Left lobe of liver (tissue), 2 donors: ENCODE measurements at regions not wholly inside any gene's neighbourhood (a gene's known extent, or its start where the extent isn't known, plus 50 kb on each side); places are given as distances from the start of the nearest gene placed in this dataset.
"Not testable (repeated sequence)": the region's sequence is repeated elsewhere in the genome, so short reads cannot be mapped to it uniquely, and the experiment has no call there.

Experiments
- ATAC-seq: fragments of 200-7000 bp; cut with Tn5 transposase; one replicate; pipeline ENCODE4 v1.9.1; 2020; ENCODE audit warnings: mild to moderate bottlenecking, moderate library complexity
- DNase-seq: peaks from one replicate; pipeline ENCODE4 v3.0.0-alpha.2; 2020; ENCODE audit warnings: low spot score
- donor health status: DM: no; HTN: no; CAD: no; lungs with moderate emphysema.
- donor health status: DM: no; HTN: yes; CAD: no.

GRCh38 chr1:38201431-38201830 is 154.8 kb upstream of the POU3F1 start:
- DNase-seq (no peak), ATAC-seq (no peak)

GRCh38 chr1:38198621-38199020 is 152.0 kb upstream of the POU3F1 start:
- ATAC-seq = no peak
- no peak for DNase-seq

DNA sequence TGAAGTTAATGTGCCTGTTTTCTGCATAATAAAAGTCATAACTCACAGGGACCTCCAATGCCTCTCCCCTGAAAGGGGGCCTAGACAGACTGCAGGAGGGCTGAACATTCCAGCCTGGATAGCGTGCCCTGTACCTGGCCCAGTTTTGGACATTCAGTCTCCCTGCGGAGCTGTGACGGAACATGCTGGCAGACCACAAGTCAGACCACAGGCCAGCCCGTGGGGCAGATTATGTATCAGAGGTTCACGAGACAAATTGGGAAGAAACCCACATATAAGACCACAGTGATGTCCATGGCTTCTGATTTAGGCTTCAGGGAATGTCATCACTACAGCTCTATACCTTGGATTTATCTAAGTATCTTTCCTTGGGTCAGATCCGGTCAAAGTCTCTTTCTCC is 151.5 kb upstream of the POU3F1 start:
- DNase-seq = no peak
- no peak for ATAC-seq

DNA sequence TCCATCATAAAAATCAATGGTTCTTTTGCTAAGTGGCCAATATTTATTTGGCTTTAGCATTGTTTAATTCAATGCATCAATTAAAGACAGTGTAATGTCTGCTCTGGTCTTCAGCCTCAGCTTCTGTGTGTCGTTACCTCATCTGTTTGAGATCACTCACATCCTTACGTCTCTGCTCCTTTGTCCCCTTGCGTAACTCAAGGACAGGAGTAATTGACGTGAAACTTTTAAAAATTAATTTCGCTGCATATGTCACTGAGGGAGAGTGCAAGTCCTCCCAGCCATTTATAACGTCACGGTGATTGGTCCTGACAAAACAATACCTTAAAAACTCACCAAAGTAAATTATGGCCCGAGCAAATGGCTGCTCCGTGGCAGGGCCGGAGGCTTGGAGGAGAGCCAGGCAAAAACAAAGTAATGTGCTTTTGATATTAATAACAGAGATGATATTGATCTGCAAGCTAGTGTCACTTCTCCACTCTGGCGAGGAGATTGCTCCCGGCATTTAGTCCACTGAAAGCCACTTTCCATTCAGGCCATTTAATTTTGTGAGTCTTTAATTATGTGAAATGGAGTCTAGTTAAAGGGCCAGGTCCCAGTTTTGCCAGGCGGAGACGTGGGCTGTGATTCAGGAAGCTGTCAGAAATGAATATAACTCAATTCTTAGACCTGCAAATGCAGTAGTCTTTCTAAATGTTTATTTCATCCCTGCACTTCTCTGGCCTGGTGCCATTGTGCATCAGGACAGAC is 150.9 kb upstream of the POU3F1 start:
- DNase-seq = no peak
- no peak for ATAC-seq

DNA sequence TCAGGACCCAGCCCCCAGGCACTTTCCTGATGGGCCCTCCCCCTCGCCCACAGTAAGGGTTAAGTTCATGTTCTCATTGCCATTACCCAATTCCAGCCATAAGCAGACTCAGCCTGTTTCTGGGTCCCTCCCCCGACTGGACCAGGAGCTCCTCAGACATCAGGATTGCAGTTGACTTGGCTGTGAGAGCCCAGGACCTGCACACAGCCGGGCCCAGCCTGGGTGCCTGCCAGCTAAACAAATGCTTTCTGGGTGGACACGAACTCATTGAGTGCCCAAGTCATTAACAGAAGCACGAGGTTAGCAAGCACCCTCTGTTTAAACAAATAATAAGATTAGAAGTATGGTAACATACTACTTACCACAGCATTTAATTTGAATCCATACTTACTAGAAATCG is 147.9 kb upstream of the POU3F1 start:
- no peak for ATAC-seq
- DNase-seq = no peak

DNA sequence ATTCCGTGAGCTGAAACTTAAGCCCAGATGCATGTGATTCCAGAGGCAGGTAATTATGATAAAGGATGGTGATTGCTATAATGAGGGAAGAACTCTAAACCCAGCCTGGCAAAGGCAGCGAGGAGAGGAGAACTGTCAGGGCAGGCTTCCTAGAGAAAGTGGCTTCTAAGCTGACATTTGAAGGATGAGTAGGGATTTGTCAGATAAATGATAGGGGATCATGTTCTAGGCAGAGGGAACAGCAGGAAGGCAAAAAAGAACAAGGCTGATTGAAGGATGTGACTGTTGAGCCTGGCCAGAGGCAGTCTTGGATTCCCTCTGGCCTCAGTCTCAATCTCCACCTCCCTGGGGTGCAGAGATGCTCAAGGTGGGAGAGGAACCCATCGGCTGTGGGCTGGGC is 146.4 kb upstream of the POU3F1 start:
- ATAC-seq (no peak), DNase-seq (no peak)

DNA sequence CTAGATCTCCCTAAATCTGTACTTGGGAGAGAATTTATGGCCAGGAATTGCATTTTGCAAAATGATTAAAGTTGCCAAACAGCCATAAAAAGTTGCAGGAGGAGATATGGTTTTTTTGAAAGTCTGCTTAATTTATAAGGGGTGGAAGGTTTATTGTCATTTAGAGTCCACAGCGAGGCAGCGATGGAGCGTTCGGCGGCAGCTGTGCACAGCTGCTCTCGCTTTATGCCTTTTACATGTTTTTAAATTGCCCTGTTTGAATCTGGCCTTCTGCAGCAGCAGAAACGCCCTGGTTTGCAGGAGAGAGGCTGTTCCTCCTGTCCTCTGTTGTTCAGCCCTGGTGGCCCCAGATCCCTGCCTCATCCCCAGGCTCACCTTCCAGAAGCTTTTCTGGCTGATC is 144.9 kb upstream of the POU3F1 start:
- no peak for DNase-seq
- no peak for ATAC-seq

DNA sequence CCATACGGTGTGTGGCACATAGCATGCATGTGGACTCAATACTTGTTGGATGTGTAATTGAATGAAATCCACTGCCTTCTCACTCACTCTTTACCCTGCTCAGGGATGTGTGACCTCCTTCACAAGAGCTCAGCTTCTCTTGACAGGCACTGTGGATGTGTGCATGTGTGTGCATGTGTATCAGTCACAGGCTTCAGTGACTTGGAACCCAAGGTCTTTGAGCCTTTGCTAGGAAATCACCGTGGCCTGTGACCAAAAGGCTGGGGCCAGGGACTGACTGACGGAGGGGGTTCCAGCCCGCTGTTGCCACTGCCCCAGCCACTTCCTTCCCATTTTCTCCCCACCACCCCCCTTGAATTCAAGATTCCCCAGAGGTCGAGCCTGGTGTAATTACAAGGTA is 144.4 kb upstream of the POU3F1 start:
- no peak for ATAC-seq
- DNase-seq = no peak

DNA sequence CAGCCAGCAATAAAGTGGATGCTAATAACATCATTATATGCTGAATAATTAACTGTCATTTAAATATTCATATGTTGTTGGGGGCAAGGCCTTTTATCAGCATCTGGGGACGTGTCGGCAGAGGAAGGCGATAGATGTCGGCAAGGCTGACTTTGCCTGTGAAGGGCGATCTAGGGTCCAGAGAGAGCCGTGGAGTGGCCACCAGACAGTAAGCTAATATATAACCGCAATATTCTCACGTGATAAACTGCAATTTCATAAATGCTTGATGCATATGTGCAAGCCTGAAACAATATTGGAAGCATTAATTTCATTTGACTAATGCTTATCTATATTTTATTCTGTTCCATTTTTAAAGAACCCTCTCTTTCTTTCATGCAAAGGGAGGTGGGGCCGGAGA is 141.0 kb upstream of the POU3F1 start:
- DNase-seq (no peak), ATAC-seq (no peak)

DNA sequence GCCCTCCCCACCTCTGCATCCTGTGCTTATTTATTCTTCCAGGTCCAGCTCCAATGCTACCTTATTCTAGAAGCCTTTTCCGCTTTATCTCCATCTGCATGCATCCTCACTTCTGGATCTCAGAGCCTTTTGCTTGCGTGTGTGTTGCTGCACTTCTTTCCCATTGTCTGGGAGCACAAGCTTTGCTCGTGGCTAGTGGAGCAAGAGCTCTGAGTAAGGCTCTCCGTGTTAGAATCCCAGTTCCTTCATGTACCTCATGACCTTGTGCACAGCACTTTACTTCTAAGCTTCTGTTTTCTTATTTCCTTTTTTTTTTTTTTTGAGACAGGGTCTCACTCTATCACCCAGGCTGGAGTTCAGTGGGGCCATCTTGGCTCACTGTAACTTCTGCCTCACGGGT is 140.0 kb upstream of the POU3F1 start:
- no peak for DNase-seq
- ATAC-seq = no peak

- ATAC-seq (no peak), DNase-seq (no peak)
Observed at GRCh38 chr1:38185913-38186312, 139.3 kb upstream of the POU3F1 start.

DNA sequence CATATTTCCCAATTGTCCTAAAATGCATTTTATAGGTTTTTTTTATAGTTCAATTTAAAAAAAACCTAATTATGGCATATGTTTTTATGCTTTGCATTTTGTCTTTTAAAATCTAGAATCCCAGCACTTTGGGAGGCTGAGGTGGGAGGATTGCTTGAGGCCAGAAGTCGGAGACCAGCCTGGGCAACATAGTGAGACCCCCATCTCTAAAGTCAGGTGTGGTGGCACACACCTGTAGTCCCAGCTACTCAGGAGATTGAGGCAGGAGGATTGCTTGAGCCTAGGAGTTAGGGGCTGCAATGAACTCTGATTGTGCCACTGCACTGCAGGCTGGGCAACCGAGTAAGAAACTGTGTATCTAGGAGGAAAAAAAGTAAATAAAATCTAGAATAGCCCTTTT is 137.2 kb upstream of the POU3F1 start:
- DNase-seq = no peak
- no peak for ATAC-seq

- no peak for ATAC-seq
Observed at GRCh38 chr1:38183096-38183495, 136.5 kb upstream of the POU3F1 start.

DNA sequence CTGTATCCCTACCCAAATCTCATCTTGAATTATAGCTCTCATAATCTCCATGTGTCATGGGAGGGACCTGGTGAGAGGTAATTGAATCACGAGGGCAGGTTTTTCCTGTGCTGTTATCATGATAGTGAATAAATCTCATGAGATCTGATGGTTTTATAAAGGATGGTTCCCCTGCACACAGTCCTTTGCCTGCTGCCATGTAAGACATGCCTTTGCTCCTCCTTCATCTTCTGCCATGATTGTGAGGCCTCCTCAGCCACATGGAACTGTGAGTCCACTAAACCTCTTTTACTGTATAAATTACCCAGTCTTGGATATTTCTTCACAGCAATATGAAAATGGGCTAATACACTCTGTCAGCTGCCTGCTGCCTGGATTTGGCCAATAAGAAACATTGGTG is 133.8 kb upstream of the POU3F1 start:
- not testable (repeated sequence) for ATAC-seq, DNase-seq

More at GRCh38 chr1:38183096-38183495, 136.5 kb upstream of the POU3F1 start:
- no peak for DNase-seq

DNA sequence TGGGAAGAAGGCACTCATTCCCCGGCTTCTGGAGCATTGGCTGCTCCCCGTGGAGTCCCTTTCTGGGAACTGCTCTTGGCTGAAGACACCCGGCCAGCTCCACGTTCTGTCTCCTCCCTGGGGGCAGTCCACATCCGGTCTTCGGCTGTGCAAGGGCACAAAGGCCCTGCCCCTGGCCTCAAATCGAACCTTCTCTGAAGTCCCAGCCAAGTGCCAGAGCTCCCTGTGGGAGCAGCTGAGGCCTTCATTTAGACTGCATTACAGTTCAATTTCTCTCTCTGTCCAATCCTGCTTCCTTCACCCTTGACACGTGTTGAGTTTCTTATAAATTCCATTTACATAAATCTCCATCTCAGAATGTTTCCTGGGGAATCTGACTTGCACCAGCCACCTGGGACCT is 132.9 kb upstream of the POU3F1 start:
- DNase-seq (no peak), ATAC-seq (no peak)

DNA sequence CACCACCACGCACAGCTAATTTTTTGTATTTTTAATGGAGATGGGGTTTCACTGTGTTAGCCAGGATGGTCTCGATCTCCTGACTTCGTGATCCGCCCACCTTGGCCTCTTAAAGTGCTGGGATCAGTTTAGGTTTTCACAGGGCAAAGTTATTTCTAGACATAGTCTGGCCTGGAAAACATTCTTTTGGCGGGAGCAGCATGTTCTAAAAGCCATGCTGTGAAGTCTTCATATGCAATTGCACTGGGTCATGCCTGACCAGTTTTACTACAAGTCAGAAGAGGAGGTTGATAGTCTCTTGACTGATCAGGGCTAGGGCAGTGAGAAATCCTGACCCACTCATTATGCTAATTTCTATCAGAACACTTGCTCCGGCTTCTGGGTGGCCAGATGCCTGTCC is 131.6 kb upstream of the POU3F1 start:
- DNase-seq (no peak), ATAC-seq (no peak)

DNA sequence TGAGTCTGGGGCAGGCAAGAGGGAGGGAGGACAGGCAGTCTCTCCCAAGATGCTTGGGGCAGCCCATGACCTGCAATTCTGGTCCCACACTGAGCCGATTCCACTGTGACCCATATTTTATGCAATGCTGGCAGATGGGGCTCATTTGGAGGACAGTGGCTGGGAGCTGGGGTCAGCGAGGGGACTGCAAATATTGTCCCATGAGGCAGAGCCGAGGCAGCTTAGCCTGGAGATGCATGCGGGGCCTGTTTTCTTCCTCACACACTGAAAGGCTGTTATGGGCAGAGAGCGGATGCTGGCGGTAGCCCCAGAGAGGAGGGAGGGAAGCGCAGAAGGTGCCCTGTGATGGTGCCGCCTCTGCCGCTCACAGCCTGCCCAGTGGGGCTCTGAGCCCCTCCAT is 128.5 kb upstream of the POU3F1 start:
- DNase-seq (no peak), ATAC-seq (no peak)

DNA sequence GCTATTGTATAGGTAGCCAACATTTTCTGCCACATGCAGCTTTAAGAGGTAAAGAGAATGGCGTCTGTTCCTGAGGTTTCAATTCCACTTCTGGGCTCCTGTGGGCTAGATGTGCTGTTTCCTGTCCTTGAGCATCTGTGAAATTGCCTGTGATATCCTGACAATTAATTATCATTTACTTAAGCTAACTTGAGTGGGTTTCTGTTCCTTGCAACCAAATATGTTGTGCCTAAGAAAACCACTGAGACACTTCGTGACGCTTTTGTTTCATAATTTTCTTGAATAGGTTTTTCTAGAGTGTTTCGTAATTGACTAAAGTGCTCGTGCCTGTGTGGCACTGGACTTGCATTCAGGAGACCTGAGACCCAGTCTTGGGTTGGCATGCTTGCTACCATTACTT is 127.3 kb upstream of the POU3F1 start:
- ATAC-seq = no peak
- DNase-seq = no peak

DNA sequence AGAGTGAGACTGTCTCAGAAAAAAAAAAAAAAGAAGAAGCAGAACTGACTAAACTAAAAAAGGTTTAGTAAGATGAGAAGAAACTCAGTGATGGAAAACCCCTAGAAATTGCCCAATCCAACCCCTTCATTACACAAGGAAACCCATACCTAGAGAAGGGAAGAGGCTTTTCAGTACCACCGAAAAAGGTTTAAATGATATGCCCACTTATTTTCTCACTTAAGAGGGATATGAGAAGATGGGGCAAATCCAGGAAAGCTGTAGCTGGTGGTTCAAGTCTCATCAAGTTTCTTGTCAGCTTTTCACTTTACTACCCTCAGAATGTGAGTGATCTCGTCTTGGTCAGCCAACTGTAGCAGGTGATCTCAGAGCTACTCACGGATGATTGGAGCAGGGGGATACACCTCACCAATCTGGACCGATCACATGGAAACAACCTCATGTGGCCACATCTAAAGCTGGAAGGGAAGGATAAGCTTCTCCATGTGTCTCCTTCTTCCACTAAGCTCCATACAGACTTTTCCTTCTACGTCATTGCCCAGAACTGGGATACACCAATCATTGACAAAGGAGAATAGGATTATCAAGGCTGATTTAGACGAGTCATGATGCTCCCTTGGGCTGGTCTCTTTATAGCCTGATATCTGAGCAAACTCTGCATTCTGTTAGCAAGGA is 126.7 kb upstream of the POU3F1 start:
- ATAC-seq = no peak
- DNase-seq = no peak

DNA sequence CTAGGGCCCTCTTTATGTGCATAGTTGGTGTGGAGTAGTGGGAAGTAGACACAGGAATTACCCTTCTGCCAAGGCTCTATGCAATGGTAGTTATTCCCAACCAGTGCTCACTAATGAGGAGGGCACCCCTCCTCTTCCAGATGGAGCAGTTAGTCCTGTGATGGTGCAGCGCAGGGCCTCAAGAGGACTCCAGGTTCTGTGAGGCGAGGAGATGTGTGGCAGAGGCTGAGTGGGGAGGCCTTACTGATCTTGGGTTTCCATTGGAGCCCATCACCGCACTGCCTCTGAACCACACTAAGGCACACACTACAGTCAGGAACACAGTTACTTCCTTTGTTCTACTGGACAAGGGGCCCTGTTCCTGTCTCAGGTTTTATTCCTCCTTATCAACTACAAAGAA is 122.5 kb upstream of the POU3F1 start:
- ATAC-seq = no peak
- no peak for DNase-seq

GRCh38 chr1:38168365-38168764 is 121.8 kb upstream of the POU3F1 start:
- no peak for ATAC-seq

GRCh38 chr1:38166461-38166860 is 119.9 kb upstream of the POU3F1 start:
- ATAC-seq = no peak
- DNase-seq = no peak

More at GRCh38 chr1:38168365-38168764, 121.8 kb upstream of the POU3F1 start:
- no peak for DNase-seq
